NCI-H1930 (cell line): ENCODE measurements at regions not wholly inside any gene's neighbourhood (a gene's known extent, or its start where the extent isn't known, plus 50 kb on each side); places are given as distances from the start of the nearest gene placed in this dataset.

Experiments used
- DNase-seq, 2 experiments: peaks; one replicate each; lab custom pipeline; 2025; lab: John Stamatoyannopoulos, UW

DNA sequence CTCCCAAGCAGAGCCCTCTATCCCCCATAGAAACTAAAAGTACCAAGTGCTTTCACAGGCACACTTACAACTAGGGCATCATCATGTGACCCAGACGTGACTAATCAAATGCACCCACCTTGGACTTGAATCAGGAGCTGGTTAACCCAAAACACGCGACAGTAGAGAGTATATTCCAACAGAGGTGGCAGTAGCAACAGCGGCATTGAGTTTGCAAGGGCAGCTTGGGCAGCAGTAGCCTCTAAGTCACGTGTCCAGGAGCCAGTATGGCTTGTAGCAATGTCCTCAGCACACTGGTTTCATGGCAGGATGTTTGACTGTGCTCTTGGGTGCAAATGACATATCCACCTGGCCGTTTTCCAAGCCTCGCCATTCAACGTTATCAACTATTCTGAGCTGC lies 73.4 kb upstream of the DNAH5 start:
- no peak for DNase-seq

DNA sequence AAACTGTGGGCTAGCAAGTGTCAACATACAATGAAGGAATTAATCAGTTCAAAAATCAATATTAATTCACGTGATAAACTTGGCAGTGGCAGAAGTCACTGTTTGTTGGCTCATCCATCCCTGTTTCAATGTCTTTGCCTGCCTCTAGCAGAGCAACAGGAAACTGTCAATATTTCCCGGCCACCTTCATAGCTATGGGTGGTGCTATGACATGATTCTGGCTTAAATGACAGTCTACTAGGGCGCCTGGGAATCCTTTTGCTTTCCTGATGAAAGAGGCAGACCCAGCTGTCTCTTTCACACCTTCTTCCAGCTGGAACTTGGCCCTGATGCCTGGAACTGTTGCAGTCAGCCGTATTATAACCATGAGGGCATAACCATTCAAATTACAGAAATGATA lies 72.1 kb upstream of the DNAH5 start:
- DNase-seq, result no peak

DNA sequence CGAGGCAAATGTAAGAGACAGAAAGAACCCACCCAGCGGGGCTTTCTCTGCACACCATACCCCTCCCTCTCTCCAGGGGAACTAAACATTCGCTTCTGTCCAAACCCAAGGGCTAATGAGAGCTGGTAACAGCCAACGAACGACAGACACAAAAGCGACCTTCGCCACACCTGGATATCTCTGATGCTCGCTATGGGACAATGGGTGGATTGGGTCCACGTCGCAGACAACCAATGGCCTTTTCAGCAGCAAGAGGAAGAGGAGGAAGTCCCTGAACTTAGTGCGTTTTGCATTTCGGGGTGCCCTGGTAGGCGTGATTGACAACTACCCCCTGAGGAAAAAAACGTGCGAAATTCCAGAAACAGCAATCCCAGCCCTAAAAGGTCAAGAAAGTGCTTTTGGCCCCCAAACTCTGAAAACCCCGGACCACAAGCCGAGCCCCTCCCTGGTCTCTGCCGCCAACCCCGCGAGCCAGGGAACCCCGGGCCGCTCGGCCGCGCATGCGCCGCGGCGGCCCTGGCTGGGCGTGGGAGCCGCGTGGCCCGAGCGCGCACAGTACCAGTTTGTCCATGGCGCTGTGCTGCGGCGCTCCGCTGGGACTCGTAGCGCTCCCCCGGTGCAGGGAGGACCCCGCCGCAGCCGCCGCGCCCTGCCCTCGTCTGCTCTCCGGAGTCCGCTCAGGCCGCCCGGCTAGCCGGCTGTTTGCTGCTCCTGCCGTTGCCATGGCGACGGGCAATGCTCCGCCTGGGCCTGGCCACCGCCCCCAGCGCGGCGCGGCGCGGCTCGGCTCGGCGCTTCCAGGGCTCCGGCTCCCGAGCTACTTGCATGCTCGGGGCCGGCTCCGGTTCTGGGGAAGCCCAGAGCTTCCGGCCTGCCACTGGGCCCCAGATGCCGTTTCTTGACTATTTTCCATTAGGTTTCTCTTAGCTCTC lies 66.9 kb upstream of the DNAH5 start:
- peak; percentile 96 to 98 for DNase-seq

- DNase-seq, result peak in 1 of 2 experiments; percentile 33
These were observed 65.1 kb upstream of the DNAH5 start for GRCh38 chr5:14009575-14009974.

DNA sequence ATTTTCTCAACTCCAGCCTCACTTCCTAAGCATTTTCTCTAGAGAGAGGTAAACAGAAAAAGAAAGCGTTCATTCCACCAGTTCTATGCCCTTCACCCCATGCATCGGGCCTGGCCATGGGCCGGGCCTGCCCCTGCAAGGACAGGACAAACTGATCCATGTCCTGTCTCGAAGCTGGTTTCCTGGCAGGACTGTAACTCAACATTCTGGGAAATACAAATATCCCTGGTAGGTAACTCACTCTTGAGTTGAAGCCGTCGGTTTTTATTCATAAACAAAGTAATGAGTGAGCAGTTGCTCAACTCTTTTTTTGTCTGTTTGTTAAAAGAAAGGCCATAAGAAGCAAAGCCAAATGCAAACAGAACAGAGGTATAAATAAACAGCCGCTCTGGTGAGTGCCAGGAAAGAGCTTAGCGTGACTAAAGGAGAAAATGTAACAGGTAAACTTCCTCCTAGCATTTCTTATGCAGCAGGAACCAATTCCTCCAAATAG lies 64.4 kb upstream of the DNAH5 start:
- peak in 1 of 2 experiments; percentile 62 for DNase-seq

DNA sequence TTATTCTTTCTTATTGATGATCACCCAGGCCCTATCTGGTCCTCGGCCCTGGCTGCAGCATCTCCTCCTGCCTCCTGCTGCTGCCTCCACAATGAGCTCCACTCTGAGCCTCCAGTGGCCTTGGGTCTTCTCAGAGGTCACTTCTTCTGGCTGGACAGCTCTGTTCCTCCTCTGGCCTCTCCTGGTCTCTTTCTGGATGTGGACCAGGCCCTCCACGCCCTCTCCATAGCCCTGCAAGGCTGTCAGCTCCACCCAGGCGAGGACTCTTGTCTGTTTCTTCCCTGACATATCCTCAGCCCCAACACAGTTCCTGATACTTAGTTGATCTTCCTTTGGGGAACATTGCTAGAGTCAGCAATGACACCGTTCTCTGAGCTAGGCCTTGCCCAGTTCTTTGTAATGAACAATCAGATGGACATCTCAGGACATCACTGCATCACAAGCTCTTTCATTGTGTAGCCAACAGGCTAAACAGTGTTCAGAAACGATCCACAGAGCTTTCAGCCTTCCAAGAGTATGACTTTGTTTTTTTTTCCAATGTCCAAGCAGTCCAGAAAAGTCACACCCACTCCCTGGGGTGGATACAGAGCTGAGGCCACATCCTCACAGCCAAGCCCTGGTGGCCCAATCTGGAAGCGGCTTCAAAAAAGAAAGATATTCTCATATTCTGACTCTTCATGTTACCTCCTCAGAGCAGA lies 62.5 kb upstream of the DNAH5 start:
- DNase-seq, result no peak

GRCh38 chr5:14004598-14005394 lies 60.3 kb upstream of the DNAH5 start:
- DNase-seq, result peak in 1 of 2 experiments; percentile 48

DNA sequence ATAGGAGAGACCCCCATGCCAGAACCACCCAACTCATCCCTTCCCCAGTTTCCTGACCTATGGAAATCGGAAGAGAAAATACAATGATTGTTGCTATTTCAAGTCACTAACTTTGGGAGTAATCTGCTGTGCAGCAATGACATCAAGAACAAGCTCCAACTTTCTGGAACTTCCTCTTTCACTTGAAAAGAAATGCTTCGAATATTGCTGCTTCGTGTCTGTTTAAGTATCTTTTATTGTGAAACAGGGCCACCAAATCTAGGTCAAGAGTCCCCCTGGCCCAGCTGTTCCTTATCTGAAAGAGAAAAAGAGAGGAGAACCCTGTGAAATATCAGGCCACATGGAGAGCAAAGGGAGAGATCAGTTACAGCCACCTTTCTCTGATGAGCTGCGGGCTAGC lies 59.4 kb upstream of the DNAH5 start:
- DNase-seq, result no peak

DNA sequence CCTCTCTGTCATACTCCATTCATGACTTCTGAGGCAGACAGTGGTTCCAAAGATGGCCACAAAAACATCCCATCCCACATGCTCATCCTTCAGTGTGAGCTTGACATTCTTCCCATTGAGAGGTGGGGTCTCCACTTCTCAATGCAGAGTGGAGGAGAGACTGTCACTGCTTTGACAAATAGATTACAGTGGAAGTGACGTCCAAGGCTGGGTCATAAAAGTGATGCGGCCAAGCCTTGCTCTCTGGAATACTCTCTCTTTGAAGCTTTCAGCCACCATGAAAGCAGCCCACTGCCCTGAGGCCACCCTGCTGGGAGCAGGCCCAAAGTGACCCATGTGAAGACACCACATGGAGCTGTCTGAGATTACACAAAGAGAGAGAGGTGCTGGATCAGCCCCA lies 59.0 kb upstream of the DNAH5 start:
- no peak for DNase-seq

- DNase-seq, result no peak
These were observed 53.8 kb upstream of the DNAH5 start for GRCh38 chr5:13998254-13998653.

DNA sequence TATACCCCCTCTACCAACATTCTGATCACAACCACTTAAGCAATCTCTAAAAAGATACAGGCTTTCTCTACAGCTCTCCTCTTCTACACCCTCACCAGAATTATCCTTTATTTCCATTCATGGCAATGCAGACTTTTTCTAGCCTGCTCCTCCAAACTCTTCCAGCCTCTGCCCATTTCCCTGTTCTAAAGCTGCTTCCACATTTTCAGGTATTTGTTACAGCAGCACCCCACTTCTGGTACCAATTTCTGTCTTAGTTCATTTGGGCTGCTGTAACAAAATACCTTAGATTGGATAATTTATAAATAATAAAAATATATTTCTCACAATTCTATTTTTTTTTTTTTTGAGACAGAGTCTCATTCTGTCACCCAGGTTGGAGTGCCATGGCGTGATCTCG lies 53.0 kb upstream of the DNAH5 start:
- DNase-seq, result no peak

DNA sequence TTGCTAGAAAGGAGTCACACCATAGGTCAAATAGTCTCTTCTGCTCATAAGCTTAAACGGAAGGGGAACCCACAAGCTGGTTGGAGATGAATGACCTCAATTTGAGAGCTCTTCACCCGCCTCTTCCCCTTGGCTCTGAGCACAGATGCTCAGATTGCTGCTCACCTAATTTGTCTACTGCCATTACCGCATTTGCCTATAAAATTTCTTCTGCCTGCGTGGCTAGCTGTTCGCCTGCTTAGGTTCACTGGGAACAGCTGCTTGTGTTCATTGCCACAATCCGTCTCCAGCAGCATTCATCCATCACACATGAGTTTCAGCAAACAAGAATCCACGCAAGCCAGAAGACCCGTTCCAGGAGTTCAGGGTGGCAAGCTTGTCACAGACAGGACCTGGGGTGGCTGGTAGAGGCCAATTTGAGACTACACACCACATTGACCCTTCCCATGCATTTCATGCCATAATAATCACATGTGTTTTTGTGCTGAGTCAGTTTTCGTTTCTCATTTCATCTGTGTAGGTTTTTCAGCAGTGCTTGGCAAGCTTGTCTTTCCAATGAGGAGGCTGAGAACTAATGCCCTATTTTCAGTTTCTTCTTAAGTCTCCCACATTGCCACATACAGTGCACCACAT lies 50.2 kb upstream of the DNAH5 start:
- DNase-seq, result no peak
